ENCODE measurements at regions not wholly inside any gene's neighbourhood (a gene's known extent, or its start where the extent isn't known, plus 50 kb on each side); places are given as distances from the start of the nearest gene placed in this dataset.

DNA sequence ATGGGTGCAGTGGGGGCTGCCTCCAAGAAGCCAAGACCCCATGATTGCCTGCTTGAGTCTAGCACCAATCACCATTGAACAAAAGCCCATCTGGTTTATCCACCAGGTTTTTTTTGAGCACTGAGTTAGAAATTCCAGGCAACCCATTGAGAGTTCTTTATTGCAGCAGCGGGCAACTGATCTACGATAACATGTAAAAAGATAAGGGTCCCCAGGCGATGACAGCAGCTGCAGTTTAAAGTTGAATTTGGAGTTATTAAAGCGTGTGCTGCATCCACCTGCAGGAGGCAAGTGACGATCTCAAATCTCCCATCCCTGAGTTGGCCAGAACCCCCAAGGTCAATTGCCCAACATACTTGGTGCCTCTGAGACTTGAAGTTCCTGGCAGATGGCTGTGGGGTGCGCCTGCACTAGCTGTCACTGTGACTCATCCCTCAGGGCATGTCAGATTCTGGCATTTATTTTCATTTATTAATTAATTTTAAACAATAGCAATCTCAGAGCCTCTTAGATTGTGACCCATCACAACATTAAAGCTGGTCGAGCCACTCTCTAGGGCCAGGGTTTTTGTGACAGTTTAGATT is 290.4 kb upstream of the SULF2 start:
- DNase-seq (ENCODE audit: low read depth in 2 of 3, low spot score in 2 of 3), result no peak

DNA sequence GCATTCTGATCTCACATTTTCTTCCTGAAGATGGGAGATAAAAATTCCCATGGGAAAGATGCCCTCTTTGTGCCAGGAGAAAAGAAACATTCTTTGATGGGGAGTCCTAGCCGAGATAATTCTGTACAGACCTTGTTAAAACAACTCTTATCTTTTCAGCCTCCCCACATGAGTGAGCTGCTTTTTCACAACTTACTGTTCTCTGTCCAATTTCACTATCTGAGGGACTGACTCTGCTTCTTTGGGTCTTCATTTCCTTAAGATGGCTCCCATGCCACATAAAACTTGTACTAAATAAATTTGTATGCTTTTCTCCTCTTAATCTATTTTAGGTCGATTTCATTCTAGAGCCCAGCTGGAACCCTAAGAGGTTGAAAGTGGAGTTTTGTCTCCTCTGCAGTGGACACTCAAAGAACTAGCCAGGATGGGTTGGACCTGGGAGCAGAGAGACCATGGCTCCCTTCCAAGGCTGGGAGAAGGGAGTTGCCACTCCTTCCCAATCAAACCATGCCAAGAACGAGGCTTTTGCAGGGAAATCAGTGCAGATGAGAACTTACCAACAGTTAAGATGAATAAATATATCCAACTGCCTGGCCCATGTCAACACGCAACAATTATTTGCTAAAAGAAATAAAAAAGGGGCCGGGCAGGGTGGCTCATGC is 285.8 kb upstream of the SULF2 start:
- DNase-seq (ENCODE audit: low read depth in 2 of 3, low spot score in 2 of 3), result no peak

DNA sequence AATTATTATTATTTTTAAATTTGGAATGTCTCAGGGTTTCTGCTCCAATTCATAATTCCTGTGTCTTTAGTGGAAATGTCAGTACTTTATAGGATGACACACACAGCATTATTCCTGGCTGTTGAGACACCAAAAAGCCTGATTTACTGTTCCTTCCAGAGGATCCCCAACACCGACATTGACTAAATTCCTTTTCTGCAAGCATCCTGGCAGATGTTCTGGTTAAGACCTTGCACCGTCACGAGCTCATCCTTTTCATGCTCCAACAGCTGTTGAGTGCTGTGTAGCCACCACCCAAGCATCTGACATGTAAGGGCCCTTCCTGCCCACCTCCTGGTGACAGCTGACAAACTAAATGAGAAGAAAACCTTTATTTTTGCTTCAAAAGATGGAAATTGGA is 284.3 kb upstream of the SULF2 start:
- DNase-seq (ENCODE audit: low read depth in 2 of 3, low spot score in 2 of 3), result no peak

DNA sequence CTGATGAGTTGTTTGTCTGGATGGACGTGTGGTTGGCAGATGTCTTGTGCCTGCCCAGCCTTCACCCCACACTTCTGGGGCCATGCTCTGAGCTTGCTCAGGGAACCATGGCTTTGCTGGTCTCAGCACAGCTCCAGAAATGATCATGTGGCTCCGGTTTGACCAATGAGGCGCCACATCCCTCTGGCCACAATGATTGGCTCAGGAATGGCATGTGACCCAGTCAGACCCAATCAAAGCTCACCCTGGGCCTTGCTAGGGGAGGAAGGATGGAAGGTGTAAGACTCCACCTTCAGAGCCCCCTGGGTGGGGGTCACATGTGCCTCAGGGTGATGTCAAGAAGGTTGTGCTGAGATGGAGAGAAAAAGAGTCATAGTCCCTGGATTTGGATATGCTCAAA is 281.6 kb upstream of the SULF2 start:
- DNase-seq (ENCODE audit: low read depth in 2 of 3, low spot score in 2 of 3), result no peak

- DNase-seq (ENCODE audit: low read depth in 2 of 3, low spot score in 2 of 3), result no peak
Measured at GRCh38 chr20:48066246-48066645, 281.0 kb upstream of the SULF2 start.

GRCh38 chr20:48065833-48066232 is 280.6 kb upstream of the SULF2 start:
- no peak for DNase-seq (ENCODE audit: low read depth in 2 of 3, low spot score in 2 of 3)

GRCh38 chr20:48064929-48065328 is 279.6 kb upstream of the SULF2 start:
- no peak for DNase-seq (ENCODE audit: low read depth in 2 of 3, low spot score in 2 of 3)

- DNase-seq (ENCODE audit: low read depth in 2 of 3, low spot score in 2 of 3), result no peak
Measured at GRCh38 chr20:48060841-48061720, 275.8 kb upstream of the SULF2 start.

- DNase-seq (ENCODE audit: low read depth in 2 of 3, low spot score in 2 of 3), result no peak
Measured at GRCh38 chr20:48058611-48059559, 273.6 kb upstream of the SULF2 start.

- DNase-seq (ENCODE audit: low read depth in 2 of 3, low spot score in 2 of 3), result no peak
Measured at GRCh38 chr20:48057739-48058138, 272.5 kb upstream of the SULF2 start.

DNA sequence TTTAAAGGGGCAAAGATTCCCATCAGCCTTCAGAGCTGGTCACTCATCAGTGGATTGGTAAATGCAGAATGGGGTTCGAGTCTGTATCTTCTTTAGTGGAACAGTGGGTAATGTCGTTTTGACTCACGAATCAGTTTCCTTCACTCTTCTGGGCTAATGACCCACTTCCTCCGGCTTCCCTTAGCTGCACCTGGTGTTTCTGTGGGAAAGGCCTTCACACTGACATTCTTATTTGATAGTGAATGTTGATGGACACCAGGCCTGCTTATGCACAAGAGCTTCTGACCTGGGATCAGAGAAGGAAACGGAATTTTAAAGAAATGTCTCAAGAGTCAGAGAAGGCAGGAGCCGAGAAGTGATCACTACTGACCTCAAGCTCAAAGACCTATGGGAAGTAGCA is 272.0 kb upstream of the SULF2 start:
- DNase-seq (ENCODE audit: low read depth in 2 of 3, low spot score in 2 of 3), result no peak

GRCh38 chr20:48056218-48056617 is 270.9 kb upstream of the SULF2 start:
- DNase-seq (ENCODE audit: low read depth in 2 of 3, low spot score in 2 of 3), result no peak

DNA sequence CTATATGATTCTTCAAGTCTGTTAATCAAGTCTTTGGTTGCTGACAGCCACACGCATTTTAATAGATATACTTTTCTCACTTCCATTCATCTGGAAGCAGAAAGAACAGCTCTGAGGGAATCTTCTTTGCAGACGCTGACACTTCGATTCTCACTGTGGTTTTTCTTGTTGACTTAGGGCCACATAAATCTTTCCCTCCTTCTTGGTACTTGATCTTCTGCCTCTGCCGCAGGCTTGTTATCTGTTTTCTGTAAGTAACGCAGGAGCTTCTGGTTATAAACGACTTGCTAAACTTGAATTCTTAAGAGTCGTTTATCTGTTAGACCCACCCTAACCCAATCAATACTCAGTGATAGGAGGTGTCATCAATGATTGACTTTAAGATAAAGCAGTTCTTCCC is 268.8 kb upstream of the SULF2 start:
- DNase-seq (ENCODE audit: low read depth in 2 of 3, low spot score in 2 of 3), result no peak

GRCh38 chr20:48052475-48052835 is 267.2 kb upstream of the SULF2 start:
- DNase-seq (ENCODE audit: low read depth in 2 of 3, low spot score in 2 of 3), result no peak

DNA sequence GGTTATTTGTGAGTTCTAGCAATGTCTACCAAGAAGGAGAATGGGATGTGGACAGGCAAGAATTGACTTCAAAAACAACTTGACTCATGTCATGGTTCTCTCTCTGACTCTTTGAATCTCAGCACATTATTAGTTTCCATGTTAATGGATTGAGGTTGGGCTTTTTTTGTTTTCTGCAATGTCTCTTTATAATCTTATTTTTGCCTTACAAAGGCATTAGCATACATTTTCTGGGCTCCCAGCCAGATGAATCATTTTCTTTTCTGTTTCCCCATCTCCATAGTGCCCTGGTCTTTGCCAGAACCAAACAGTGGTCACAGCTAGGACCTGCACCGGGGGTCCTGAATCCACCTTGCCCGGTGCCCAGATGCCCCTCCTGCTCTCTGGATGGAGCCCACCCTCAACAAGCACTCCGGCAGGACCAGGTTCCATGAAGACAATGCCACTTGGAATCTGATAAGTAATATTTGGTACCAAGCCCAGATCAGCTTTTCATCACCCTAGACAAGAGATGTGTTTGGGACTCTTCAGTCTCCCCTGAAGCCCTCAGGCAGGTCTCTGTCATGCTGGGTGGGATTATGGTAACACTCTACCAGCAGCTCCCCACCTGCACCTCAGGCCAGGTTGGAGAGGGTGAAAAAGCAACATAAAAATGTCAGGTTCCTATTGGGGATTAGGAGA is 266.7 kb upstream of the SULF2 start:
- DNase-seq (ENCODE audit: low read depth in 2 of 3, low spot score in 2 of 3), result no peak

DNA sequence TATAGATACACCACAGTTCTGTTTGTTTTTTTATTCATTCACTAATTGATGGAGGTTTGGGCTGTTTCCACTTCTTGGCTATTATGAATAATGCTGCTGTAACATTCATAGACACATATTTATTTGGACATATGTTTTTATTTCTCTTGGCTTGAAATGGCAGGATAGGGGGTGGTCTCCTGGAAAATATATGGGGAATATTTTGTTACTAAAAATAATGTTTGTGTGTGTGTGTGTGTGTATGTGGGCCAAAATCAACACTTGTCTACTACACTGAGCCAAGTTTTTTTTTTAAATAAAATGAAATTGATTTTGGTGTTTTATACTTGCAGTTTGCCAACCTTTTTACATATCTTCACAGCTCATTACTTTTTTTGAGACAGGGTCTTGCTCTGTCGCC is 264.4 kb upstream of the SULF2 start:
- DNase-seq (ENCODE audit: low read depth in 2 of 3, low spot score in 2 of 3), result no peak

GRCh38 chr20:48049171-48049570 is 263.9 kb upstream of the SULF2 start:
- no peak for DNase-seq (ENCODE audit: low read depth in 2 of 3, low spot score in 2 of 3)

- DNase-seq (ENCODE audit: low read depth in 2 of 3, low spot score in 2 of 3), result no peak
Measured at GRCh38 chr20:48047447-48047846, 262.2 kb upstream of the SULF2 start.

GRCh38 chr20:48042628-48043027 is 257.3 kb upstream of the SULF2 start:
- no peak for DNase-seq (ENCODE audit: low read depth in 2 of 3, low spot score in 2 of 3)

DNA sequence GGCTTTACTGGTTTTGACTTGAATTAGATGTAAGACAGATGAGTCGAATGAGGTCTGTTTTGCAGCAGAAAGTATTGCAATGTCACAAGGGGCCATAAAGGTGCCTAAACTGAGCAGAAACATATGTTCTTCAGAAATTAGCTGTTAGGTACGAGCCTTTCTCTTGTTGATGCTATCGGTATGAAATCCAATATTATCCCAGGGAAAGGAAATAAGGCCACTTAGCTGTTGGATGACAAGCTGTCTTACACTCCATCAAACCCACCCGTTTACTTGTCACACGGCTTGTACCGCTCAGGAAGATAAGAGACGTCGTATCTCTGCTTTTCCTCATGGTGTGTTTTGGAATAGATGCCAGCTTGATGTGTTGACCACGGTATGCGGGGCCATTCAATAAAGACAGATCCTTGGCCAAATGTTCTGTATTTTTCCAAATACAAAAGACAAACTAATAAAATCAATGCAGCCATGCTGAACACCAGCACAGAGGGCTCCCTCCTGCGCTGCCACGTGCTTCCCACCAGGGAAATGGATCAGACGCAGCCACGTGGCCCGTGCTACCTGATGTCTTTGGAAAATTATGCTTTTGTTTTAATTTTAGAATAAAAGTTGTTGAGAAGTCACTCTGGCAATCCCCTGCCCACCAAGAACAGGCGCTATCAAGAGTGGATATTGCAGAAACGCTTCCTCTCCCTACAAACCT is 255.9 kb upstream of the SULF2 start:
- no peak for DNase-seq (ENCODE audit: low read depth in 2 of 3, low spot score in 2 of 3)

Data from hematopoietic multipotent progenitor cell (in vitro differentiated cells).